ENCODE measurements at regions not wholly inside any gene's neighbourhood (a gene's known extent, or its start where the extent isn't known, plus 50 kb on each side); places are given as distances from the start of the nearest gene placed in this dataset.
A peak's percentile ranks its signal among the peaks of the same experiment; 100 is the strongest.

- H3K27me3 ChIP-seq = no peaks in the 10 kb centered on the region
- DNase-seq = no peak
- no peak overlapping the region for H3K9ac ChIP-seq (ENCODE audit: low read depth in 2 of 2, low read length in 2 of 2)
- no peaks in the 10 kb centered on the region for H3K9me3 ChIP-seq
- no peaks in the 10 kb centered on the region for H3K36me3 ChIP-seq
- H3K4me1 ChIP-seq = no peaks in the 10 kb centered on the region
- no peak for TF ChIP-seq CTCF (IDR thresholded peaks at IDR 0.05)
- H3K4me3 ChIP-seq = no peak overlapping the region
- intact Hi-C loops (cut with DNase I) = no loop called here
- no peak overlapping the region for H3K27ac ChIP-seq
These were observed 254.0 kb downstream of the KLF6 start for GRCh38 chr10:3530783-3531645.

- intact Hi-C loops (cut with DNase I) = no loop called here
- DNase-seq = no peak
These were observed 254.7 kb downstream of the KLF6 start for GRCh38 chr10:3530346-3530745.

GRCh38 chr10:3529691-3530090 lies 255.3 kb downstream of the KLF6 start:
- H3K9me3 ChIP-seq = no peaks in the 10 kb centered on the region
- H3K27ac ChIP-seq = no peak overlapping the region
- H3K36me3 ChIP-seq = no peaks in the 10 kb centered on the region
- DNase-seq = no peak
- TF ChIP-seq CTCF (IDR thresholded peaks at IDR 0.05) = no peak
- intact Hi-C loops (cut with DNase I) = no loop called here
- H3K27me3 ChIP-seq = no peaks in the 10 kb centered on the region
- H3K4me3 ChIP-seq = no peak overlapping the region
- H3K4me1 ChIP-seq = no peaks in the 10 kb centered on the region
- H3K9ac ChIP-seq (ENCODE audit: low read depth in 2 of 2, low read length in 2 of 2) = no peak overlapping the region

More at GRCh38 chr10:3530346-3530745, 254.7 kb downstream of the KLF6 start:
- no peaks in the 10 kb centered on the region for H3K36me3 ChIP-seq
- H3K9ac ChIP-seq (ENCODE audit: low read depth in 2 of 2, low read length in 2 of 2) = no peak overlapping the region
- no peak overlapping the region for H3K4me3 ChIP-seq
- no peak overlapping the region for H3K27ac ChIP-seq
- H3K4me1 ChIP-seq = no peaks in the 10 kb centered on the region
- no peak for TF ChIP-seq CTCF (IDR thresholded peaks at IDR 0.05)
- no peaks in the 10 kb centered on the region for H3K27me3 ChIP-seq
- H3K9me3 ChIP-seq = no peaks in the 10 kb centered on the region

GRCh38 chr10:3528823-3529403 lies 256.1 kb downstream of the KLF6 start:
- DNase-seq = no peak

GRCh38 chr10:3528271-3528670 lies 256.7 kb downstream of the KLF6 start:
- no peak overlapping the region for H3K9ac ChIP-seq (ENCODE audit: low read depth in 2 of 2, low read length in 2 of 2)
- no peaks in the 10 kb centered on the region for H3K27me3 ChIP-seq
- H3K4me3 ChIP-seq = no peak overlapping the region
- intact Hi-C loops (cut with DNase I) = no loop called here
- no peak for DNase-seq
- H3K9me3 ChIP-seq = no peaks in the 10 kb centered on the region
- H3K27ac ChIP-seq = peak overlapping the region; percentile 33
- TF ChIP-seq CTCF (IDR thresholded peaks at IDR 0.05) = no peak
- no peaks in the 10 kb centered on the region for H3K36me3 ChIP-seq
- no peaks in the 10 kb centered on the region for H3K4me1 ChIP-seq

More at GRCh38 chr10:3528823-3529403, 256.1 kb downstream of the KLF6 start:
- Histone ChIP-seq H3K4me1 (no peaks in the 10 kb centered on the region), H3K27ac (no peak overlapping the region), H3K4me3 (no peak overlapping the region), H3K9ac (ENCODE audit: low read depth in 2 of 2, low read length in 2 of 2) (no peak overlapping the region), H3K9me3 (no peaks in the 10 kb centered on the region), H3K36me3 (no peaks in the 10 kb centered on the region), H3K27me3 (no peaks in the 10 kb centered on the region)
- TF ChIP-seq CTCF (IDR thresholded peaks at IDR 0.05) = no peak
- intact Hi-C loops (cut with DNase I) = no loop called here
